Fibroblast of skin of scalp (primary cell): ENCODE measurements at regions not wholly inside any gene's neighbourhood (a gene's known extent, or its start where the extent isn't known, plus 50 kb on each side); places are given as distances from the start of the nearest gene placed in this dataset.
A peak's percentile ranks its signal among the peaks of the same experiment; 100 is the strongest.
"Not testable (repeated sequence)": the region's sequence is repeated elsewhere in the genome, so short reads cannot be mapped to it uniquely, and the experiment has no call there.

Source experiments
- DNase-seq: peaks from one replicate; pipeline ENCODE4 v3.0.0-alpha.2; 2013

GRCh38 chr5:136738829-136739228, 373.5 kb upstream of the TRPC7 start:
- no peak for DNase-seq

- no peak for DNase-seq
Measured at GRCh38 chr5:136736021-136736420, 370.7 kb upstream of the TRPC7 start.

- not testable (repeated sequence) for DNase-seq
Measured at GRCh38 chr5:136735611-136736010, 370.3 kb upstream of the TRPC7 start.

- no peak for DNase-seq
Measured at GRCh38 chr5:136734628-136735027, 369.3 kb upstream of the TRPC7 start.

GRCh38 chr5:136732751-136733150, 367.4 kb upstream of the TRPC7 start:
- DNase-seq = no peak

- DNase-seq = peak; percentile 33
Measured at GRCh38 chr5:136731241-136731900, 366.0 kb upstream of the TRPC7 start.

- no peak for DNase-seq
Measured at GRCh38 chr5:136730426-136730825, 365.1 kb upstream of the TRPC7 start.

GRCh38 chr5:136729901-136730355, 364.6 kb upstream of the TRPC7 start:
- DNase-seq = peak; percentile 94

- DNase-seq = no peak
Measured at GRCh38 chr5:136726506-136726905, 361.2 kb upstream of the TRPC7 start.

- DNase-seq = no peak
Measured at GRCh38 chr5:136724161-136724560, 358.8 kb upstream of the TRPC7 start.

GRCh38 chr5:136722581-136722980, 357.2 kb upstream of the TRPC7 start:
- no peak for DNase-seq

- DNase-seq = no peak
Measured at GRCh38 chr5:136722086-136722485, 356.7 kb upstream of the TRPC7 start.

- no peak for DNase-seq
Measured at GRCh38 chr5:136720674-136721073, 355.3 kb upstream of the TRPC7 start.

- no peak for DNase-seq
Measured at GRCh38 chr5:136717917-136718316, 352.6 kb upstream of the TRPC7 start.

- DNase-seq = no peak
Measured at GRCh38 chr5:136714286-136714685, 348.9 kb upstream of the TRPC7 start.

- peak; percentile 3 for DNase-seq
Measured at GRCh38 chr5:136712628-136713027, 347.3 kb upstream of the TRPC7 start.

GRCh38 chr5:136710834-136711233, 345.5 kb upstream of the TRPC7 start:
- no peak for DNase-seq

GRCh38 chr5:136703706-136704105, 338.4 kb upstream of the TRPC7 start:
- peak; percentile 22 for DNase-seq

- DNase-seq = no peak
Measured at GRCh38 chr5:136703036-136703435, 337.7 kb upstream of the TRPC7 start.

- no peak for DNase-seq
Measured at GRCh38 chr5:136701191-136701590, 335.8 kb upstream of the TRPC7 start.

GRCh38 chr5:136699651-136700050, 334.3 kb upstream of the TRPC7 start:
- no peak for DNase-seq

- DNase-seq = no peak
Measured at GRCh38 chr5:136698970-136699369, 333.6 kb upstream of the TRPC7 start.

- no peak for DNase-seq
Measured at GRCh38 chr5:136694258-136694657, 328.9 kb upstream of the TRPC7 start.

GRCh38 chr5:136689552-136689951, 324.2 kb upstream of the TRPC7 start:
- no peak for DNase-seq
